Gastroesophageal sphincter (tissue), 4 donors: ENCODE measurements at regions not wholly inside any gene's neighbourhood (a gene's known extent, or its start where the extent isn't known, plus 50 kb on each side); places are given as distances from the start of the nearest gene placed in this dataset.

Source experiments
- ATAC-seq: fragments of 150-250 bp; one replicate; pipeline ENCODE4 v1.9.1; 2016; ENCODE audit warnings: mild to moderate bottlenecking, moderate library complexity
- H3K27ac ChIP-seq, 4 donors: fragments of 200-600 bp; sonication (generic) in 3 of 4; 1 replicate in 3 of 4; 2 replicates in 1 of 4; pipeline ENCODE4 v1.5.1; 2016 to 2019
- H3K27me3 ChIP-seq: fragments of 200-600 bp; sonication (generic); one replicate; pipeline ENCODE4 v1.5.1; 2019
- H3K36me3 ChIP-seq, 2 donors: fragments of 200-600 bp; sonication (generic); one replicate each; pipeline ENCODE4 v1.5.1; 2019; ENCODE audit warnings: control low read depth in 1 of 2
- H3K4me1 ChIP-seq, 3 donors: fragments of 200-600 bp; sonication (generic); 1 replicate in 2 of 3; 2 replicates in 1 of 3; pipeline ENCODE4 v1.5.1; 2016 to 2019; ENCODE audit warnings: control low read depth in 2 of 3
- H3K4me3 ChIP-seq, 2 donors: fragments of 200-600 bp; sonication (generic); one replicate each; pipeline ENCODE4 v1.5.1; 2019; ENCODE audit warnings: mild to moderate bottlenecking in 1 of 2, moderate library complexity in 1 of 2
- H3K9me3 ChIP-seq, 3 donors: fragments of 200-600 bp; sonication (generic); one replicate each; pipeline ENCODE4 v1.5.1; 2017 to 2019; ENCODE audit warnings: control low read depth in 2 of 3
- CTCF ChIP-seq, 4 experiments: fragments of 200-600 bp in 2 of 4; fragments of 450-650 bp in 2 of 4; sonication (generic) in 1 of 4; IDR thresholded peaks; one replicate each; pipeline ENCODE4 v1.5.1; 2017 to 2019; ENCODE audit warnings: antibody characterized with exemption in 4 of 4, mild to moderate bottlenecking in 2 of 4, moderate library complexity in 2 of 4
- EP300 ChIP-seq: sonication (generic); formaldehyde crosslinking; IDR thresholded peaks from one replicate; pipeline ENCODE4 v1.6.1; 2017; ENCODE audit warnings: antibody characterized with exemption, mild to moderate bottlenecking
- POLR2A ChIP-seq, 2 donors: fragments of 450-650 bp; IDR thresholded peaks; one replicate each; pipeline ENCODE4 v1.6.1; 2017; ENCODE audit warnings: antibody characterized with exemption in 2 of 2, mild to moderate bottlenecking in 2 of 2, moderate library complexity in 1 of 2
- POLR2AphosphoS5 ChIP-seq: sonication (generic); formaldehyde crosslinking; IDR thresholded peaks from one replicate; pipeline ENCODE4 v1.6.1; 2017; ENCODE audit warnings: antibody characterized with exemption
- WGBS, 2 donors: methylation state at CpG; one replicate each; pipeline ENCODE4 v1.1.5; 2018; ENCODE audit warnings: low coverage in 1 of 2; 5-methylcytosine and 5-hydroxymethylcytosine counted together

- WGBS, 2 donors: 55 to 63% methylated on average over 5 to 10 of the region's 10 CpGs
- H3K4me1 ChIP-seq: no peaks in the 10 kb centered on the region
- H3K27me3 ChIP-seq: no peaks in the 10 kb centered on the region
- peaks cover 0 to 3% (median 0%) of the 10 kb centered on the region in 3 donors for H3K9me3 ChIP-seq
- ATAC-seq: no peak
- H3K36me3 ChIP-seq: no peaks in the 10 kb centered on the region
- H3K4me3 ChIP-seq: no peak overlapping the region
- no peak overlapping the region for H3K27ac ChIP-seq
- TF ChIP-seq POLR2AphosphoS5 (no peak), EP300 (no peak), CTCF (IDR thresholded peaks at IDR 0.05) (no peak), POLR2A (IDR thresholded peaks at IDR 0.05) (no peak)
Observed at GRCh38 chr16:26930786-26931581, 135.7 kb upstream of the C16orf82 start.

- Histone ChIP-seq H3K4me3 (no peak overlapping the region), H3K4me1 (no peaks in the 10 kb centered on the region), H3K36me3 (no peaks in the 10 kb centered on the region), H3K27me3 (peaks cover 29% of the 10 kb centered on the region), H3K9me3 (no peaks in the 10 kb centered on the region), H3K27ac (no peak overlapping the region)
- 29 to 78% methylated on average over 4 of the region's 4 CpGs for WGBS, 2 donors
- no peak for TF ChIP-seq EP300
- ATAC-seq: no peak
Observed at GRCh38 chr16:26950636-26951035, 116.1 kb upstream of the C16orf82 start.

- Histone ChIP-seq H3K27ac (no peak overlapping the region), H3K27me3 (peaks cover 34% of the 10 kb centered on the region), H3K36me3 (no peaks in the 10 kb centered on the region), H3K4me3 (no peak overlapping the region), H3K4me1 (no peaks in the 10 kb centered on the region), H3K9me3 (no peaks in the 10 kb centered on the region)
- 18 to 80% methylated on average over 1 to 5 of the region's 9 CpGs for WGBS, 2 donors
- no peak for TF ChIP-seq POLR2A (IDR thresholded peaks at IDR 0.05)
- TF ChIP-seq POLR2AphosphoS5: no peak
- no peak for TF ChIP-seq CTCF (IDR thresholded peaks at IDR 0.05)
- TF ChIP-seq EP300: no peak
- no peak for ATAC-seq
Observed at GRCh38 chr16:26951950-26952349, 114.8 kb upstream of the C16orf82 start.

GRCh38 chr16:26952411-26952810 is 114.3 kb upstream of the C16orf82 start:
- Histone ChIP-seq H3K36me3 (no peaks in the 10 kb centered on the region), H3K4me3 (no peak overlapping the region), H3K27ac (no peak overlapping the region), H3K4me1 (no peaks in the 10 kb centered on the region), H3K9me3 (no peaks in the 10 kb centered on the region), H3K27me3 (peaks cover 37% of the 10 kb centered on the region)
- no peak for ATAC-seq
- no peak for TF ChIP-seq EP300
- TF ChIP-seq POLR2AphosphoS5: no peak
- no peak for TF ChIP-seq CTCF (IDR thresholded peaks at IDR 0.05)
- TF ChIP-seq POLR2A (IDR thresholded peaks at IDR 0.05): no peak
- 100% methylated on average over 1 of the region's 1 CpG; no CpG with 5 or more reads in 1 of the 2 donors for WGBS, 2 donors

GRCh38 chr16:26957283-26957859 is 109.4 kb upstream of the C16orf82 start:
- no peaks in the 10 kb centered on the region for H3K4me1 ChIP-seq
- H3K27me3 ChIP-seq: peaks cover 35% of the 10 kb centered on the region
- no peaks in the 10 kb centered on the region for H3K36me3 ChIP-seq
- WGBS, 2 donors: 71 to 85% methylated on average over 2 of the region's 2 CpGs
- H3K27ac ChIP-seq: no peak overlapping the region
- TF ChIP-seq POLR2A (IDR thresholded peaks at IDR 0.05) (no peak), POLR2AphosphoS5 (no peak), CTCF (IDR thresholded peaks at IDR 0.05) (no peak), EP300 (no peak)
- H3K4me3 ChIP-seq: no peak overlapping the region
- peaks cover 0 to 13% (median 0%) of the 10 kb centered on the region in 3 donors for H3K9me3 ChIP-seq
- ATAC-seq: no peak
